H1 (cell line): ENCODE measurements at regions not wholly inside any gene's neighbourhood (a gene's known extent, or its start where the extent isn't known, plus 50 kb on each side); places are given as distances from the start of the nearest gene placed in this dataset.

ENCODE experiments used
- BCL11A ChIP-seq, 2 experiments: IDR thresholded peaks; one replicate each; pipeline ENCODE4 v1.6.1; 2011; ENCODE audit warnings: low read depth in 2 of 2, low read length in 2 of 2, mild to moderate bottlenecking in 2 of 2
- BRCA1 ChIP-seq: IDR thresholded peaks from 2 replicates; pipeline ENCODE4 v1.6.1; 2012; ENCODE audit warnings: low read depth, low read length, improper control_type of control experiment
- CTCF ChIP-seq, 3 experiments: IDR thresholded peaks; 1 replicate in 2 of 3; 2 replicates in 1 of 3; pipeline versions ENCODE4 v1.5.1 to v1.6.1; 2011; ENCODE audit warnings: low read length in 3 of 3, mild to moderate bottlenecking in 3 of 3, inconsistent platforms in 2 of 3, low read depth in 1 of 3, moderate library complexity in 1 of 3; ENCODE audit not compliant: insufficient read depth in 1 of 3; ENCODE audit errors: control extremely low read depth in 1 of 3
- EZH2 ChIP-seq: fragments of 200-600 bp; sonication (generic); IDR thresholded peaks from 2 replicates; pipeline ENCODE4 v1.7.1; 2012; ENCODE audit warnings: low read depth, mild to moderate bottlenecking, moderate library complexity, low read length, inconsistent platforms; ENCODE audit not compliant: severe bottlenecking
- GABPA ChIP-seq: IDR thresholded peaks from 2 replicates; pipeline ENCODE4 v1.6.1; 2011; ENCODE audit warnings: mild to moderate bottlenecking, low read length, moderate library complexity, borderline replicate concordance; ENCODE audit not compliant: insufficient read depth
- MAFK ChIP-seq: IDR thresholded peaks from 2 replicates; pipeline ENCODE4 v1.6.1; 2012; ENCODE audit warnings: low read depth, mild to moderate bottlenecking, improper control_type of control experiment, low read length
- NANOG ChIP-seq: IDR thresholded peaks from 2 replicates; pipeline ENCODE4 v1.6.1; 2011; ENCODE audit warnings: low read length, low read depth, mild to moderate bottlenecking, inconsistent platforms; ENCODE audit not compliant: insufficient read depth, poor library complexity, severe bottlenecking
- POLR2AphosphoS5 ChIP-seq: IDR thresholded peaks from 2 replicates; pipeline ENCODE4 v1.6.1; 2011; ENCODE audit warnings: low read depth, low read length
- RXRA ChIP-seq: IDR thresholded peaks from 2 replicates; pipeline ENCODE4 v1.6.1; 2011; ENCODE audit warnings: low read depth, mild to moderate bottlenecking, low read length, moderate library complexity; ENCODE audit not compliant: insufficient read depth
- SIN3A ChIP-seq, 2 experiments: IDR thresholded peaks in 1 of 2; conservative IDR thresholded peaks in 1 of 2; 2 replicates each; pipeline ENCODE4 v1.6.1; 2011 to 2012; ENCODE audit warnings: low read length in 2 of 2, improper control_type of control experiment in 1 of 2, low read depth in 1 of 2, mild to moderate bottlenecking in 1 of 2
- SRF ChIP-seq: IDR thresholded peaks from 2 replicates; pipeline ENCODE4 v1.6.1; 2011; ENCODE audit warnings: mild to moderate bottlenecking, low read depth, low read length, moderate library complexity

GRCh38 chr14:55834390-55834789, 254.4 kb downstream of the KTN1 start:
- TF ChIP-seq SRF, result no peak
- no peak for TF ChIP-seq EZH2
- TF ChIP-seq CTCF (IDR thresholded peaks at IDR 0.05; ENCODE audit: control extremely low read depth in 1 of 3, insufficient read depth in 1 of 3, low read depth in 1 of 3, low read length in 3 of 3), result no peak
- TF ChIP-seq BRCA1, result no peak
- no peak for TF ChIP-seq RXRA
- TF ChIP-seq POLR2AphosphoS5, result no peak
- TF ChIP-seq BCL11A (IDR thresholded peaks at IDR 0.05; ENCODE audit: low read depth in 2 of 2, low read length in 2 of 2), result no peak
- no peak for TF ChIP-seq MAFK
- TF ChIP-seq GABPA, result no peak
- no peak for TF ChIP-seq NANOG
- no peak for TF ChIP-seq SIN3A (conservative IDR thresholded peaks at IDR 0.05 in 1 of 2, IDR thresholded peaks at IDR 0.05 in 1 of 2; ENCODE audit: low read depth in 1 of 2, low read length in 2 of 2)
